Esophagus squamous epithelium (tissue), 5 donors: ENCODE measurements at regions not wholly inside any gene's neighbourhood (a gene's known extent, or its start where the extent isn't known, plus 50 kb on each side); places are given as distances from the start of the nearest gene placed in this dataset.

Experiments
- DNase-seq: peaks from one replicate; lab custom pipeline; 2025; lab: John Stamatoyannopoulos, UW
- H3K27ac ChIP-seq, 4 donors: fragments of 200-600 bp; sonication (generic); one replicate each; pipeline ENCODE4 v1.5.1; 2016 to 2019; ENCODE audit warnings: mild to moderate bottlenecking in 1 of 4
- H3K27me3 ChIP-seq, 4 donors: fragments of 200-600 bp; sonication (generic); 1 replicate in 3 of 4; 2 replicates in 1 of 4; pipeline versions ENCODE4 v1.5.1 to v1.6.0; 2017 to 2021; ENCODE audit warnings: antibody characterized with exemption in 1 of 4
- H3K36me3 ChIP-seq, 3 donors: fragments of 200-600 bp; sonication (generic); one replicate each; pipeline ENCODE4 v1.5.1; 2016 to 2019
- H3K4me1 ChIP-seq, 3 donors: fragments of 200-600 bp; sonication (generic); one replicate each; pipeline ENCODE4 v1.5.1; 2017 to 2019
- H3K4me3 ChIP-seq, 4 donors: fragments of 200-600 bp; sonication (generic); 1 replicate in 3 of 4; 2 replicates in 1 of 4; pipeline ENCODE4 v1.5.1; 2016 to 2019; ENCODE audit warnings: mild to moderate bottlenecking in 2 of 4, moderate library complexity in 1 of 4
- H3K9me3 ChIP-seq, 3 donors: fragments of 200-600 bp; sonication (generic); one replicate each; pipeline ENCODE4 v1.5.1; 2016 to 2019
- POLR2A ChIP-seq, 4 donors: fragments of 450-650 bp; IDR thresholded peaks; one replicate each; pipeline ENCODE4 v1.6.1; 2017; ENCODE audit warnings: antibody characterized with exemption in 4 of 4, mild to moderate bottlenecking in 4 of 4, moderate library complexity in 3 of 4
- WGBS, 2 donors: methylation state at CpG; one replicate each; pipeline ENCODE4 v1.1.5; 2018; 5-methylcytosine and 5-hydroxymethylcytosine counted together
- intact Hi-C: fragments of 100-400 bp; cut with DNase I; formaldehyde crosslinking; loops from one replicate; pipeline ENCODE4 v1.15.0; 2022
- TF ChIP-seq, protein P1 (sequence below), 6 experiments: fragments of 450-650 bp in 4 of 6; fragments of 200-600 bp in 2 of 6; sonication (generic) in 2 of 6; IDR thresholded peaks; one replicate each; pipeline ENCODE4 v1.5.1; 2016 to 2019; ENCODE audit warnings: antibody characterized with exemption in 6 of 6, mild to moderate bottlenecking in 4 of 6, moderate library complexity in 4 of 6
- donor health status: DM: yes; HTN: yes; CAD: no.

DNA sequence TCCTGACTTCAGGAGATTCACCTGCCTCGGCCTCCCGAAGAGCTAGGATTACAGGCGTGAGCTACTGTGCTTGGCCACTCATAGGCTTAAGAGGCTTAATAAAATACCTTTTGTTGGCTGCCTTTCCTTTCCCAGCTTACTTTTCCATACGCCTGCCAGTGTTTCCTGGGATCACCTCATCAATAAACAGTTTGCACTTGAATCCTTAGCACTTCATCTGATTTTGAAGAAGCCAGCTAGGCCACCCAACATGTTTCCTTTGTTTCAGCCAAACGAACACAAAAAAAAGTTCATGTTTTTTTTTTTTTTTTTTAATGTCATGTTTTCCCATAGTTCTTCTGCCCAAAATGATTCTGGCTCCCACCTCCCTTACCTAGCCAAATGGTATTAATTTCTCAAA is 92.3 kb downstream of the RAP2B start:
- Histone ChIP-seq H3K27me3 (no peaks in the 10 kb centered on the region), H3K27ac (no peak overlapping the region), H3K4me3 (no peak overlapping the region), H3K4me1 (no peaks in the 10 kb centered on the region), H3K36me3 (no peaks in the 10 kb centered on the region), H3K9me3 (no peaks in the 10 kb centered on the region)
- intact Hi-C loops: no loop called here
- WGBS, 2 donors: 70 to 89% methylated on average over 5 of the region's 5 CpGs
- TF ChIP-seq, protein P1, sequence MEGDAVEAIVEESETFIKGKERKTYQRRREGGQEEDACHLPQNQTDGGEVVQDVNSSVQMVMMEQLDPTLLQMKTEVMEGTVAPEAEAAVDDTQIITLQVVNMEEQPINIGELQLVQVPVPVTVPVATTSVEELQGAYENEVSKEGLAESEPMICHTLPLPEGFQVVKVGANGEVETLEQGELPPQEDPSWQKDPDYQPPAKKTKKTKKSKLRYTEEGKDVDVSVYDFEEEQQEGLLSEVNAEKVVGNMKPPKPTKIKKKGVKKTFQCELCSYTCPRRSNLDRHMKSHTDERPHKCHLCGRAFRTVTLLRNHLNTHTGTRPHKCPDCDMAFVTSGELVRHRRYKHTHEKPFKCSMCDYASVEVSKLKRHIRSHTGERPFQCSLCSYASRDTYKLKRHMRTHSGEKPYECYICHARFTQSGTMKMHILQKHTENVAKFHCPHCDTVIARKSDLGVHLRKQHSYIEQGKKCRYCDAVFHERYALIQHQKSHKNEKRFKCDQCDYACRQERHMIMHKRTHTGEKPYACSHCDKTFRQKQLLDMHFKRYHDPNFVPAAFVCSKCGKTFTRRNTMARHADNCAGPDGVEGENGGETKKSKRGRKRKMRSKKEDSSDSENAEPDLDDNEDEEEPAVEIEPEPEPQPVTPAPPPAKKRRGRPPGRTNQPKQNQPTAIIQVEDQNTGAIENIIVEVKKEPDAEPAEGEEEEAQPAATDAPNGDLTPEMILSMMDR (IDR thresholded peaks at IDR 0.05): no peak
- no peak for TF ChIP-seq POLR2A (IDR thresholded peaks at IDR 0.05)
- no peak for DNase-seq

DNA sequence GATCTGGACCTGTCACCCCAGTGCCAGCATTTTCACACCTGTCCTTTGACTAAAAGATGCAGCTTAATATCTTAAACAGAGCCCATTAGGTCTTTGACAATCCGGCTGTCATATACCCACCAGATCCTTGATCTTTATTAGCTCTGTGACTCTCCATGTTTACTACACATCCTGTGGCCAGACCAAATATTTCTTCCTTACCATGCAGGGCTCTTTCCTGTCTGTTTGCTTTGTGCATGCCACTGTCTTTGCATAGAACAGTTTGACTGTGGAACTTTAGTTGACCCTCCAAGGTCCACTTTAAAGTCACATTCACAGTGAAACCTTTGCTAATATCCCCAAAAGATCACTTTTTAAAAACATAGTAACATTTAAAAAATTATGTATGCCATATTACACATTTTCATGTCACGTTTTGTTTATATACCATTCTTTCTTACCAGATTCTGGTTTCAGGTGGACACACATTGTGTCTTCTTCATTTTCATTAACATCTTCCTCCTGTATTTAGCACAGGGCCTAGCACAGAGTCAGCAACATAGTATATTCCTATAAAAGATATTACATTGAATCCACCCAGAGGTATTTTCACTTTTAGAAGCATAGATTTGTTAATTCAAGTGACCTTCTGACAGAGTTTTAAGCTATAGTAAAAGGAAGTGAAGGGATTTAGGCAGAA is 95.8 kb downstream of the RAP2B start:
- no peaks in the 10 kb centered on the region for H3K4me1 ChIP-seq
- H3K36me3 ChIP-seq: no peaks in the 10 kb centered on the region
- intact Hi-C loops: no loop called here
- no peak overlapping the region for H3K4me3 ChIP-seq
- no peaks in the 10 kb centered on the region for H3K9me3 ChIP-seq
- TF ChIP-seq POLR2A (IDR thresholded peaks at IDR 0.05): no peak
- TF ChIP-seq, protein P1 (IDR thresholded peaks at IDR 0.05): no peak
- H3K27me3 ChIP-seq: no peaks in the 10 kb centered on the region
- DNase-seq: no peak
- H3K27ac ChIP-seq: no peak overlapping the region
- 84 to 88% methylated on average over 2 of the region's 2 CpGs for WGBS, 2 donors

GRCh38 chr3:153259956-153260355 is 97.9 kb downstream of the RAP2B start:
- no peaks in the 10 kb centered on the region for H3K9me3 ChIP-seq
- no peaks in the 10 kb centered on the region for H3K36me3 ChIP-seq
- no peak for DNase-seq
- H3K4me3 ChIP-seq: no peak overlapping the region
- no peaks in the 10 kb centered on the region for H3K4me1 ChIP-seq
- TF ChIP-seq, protein P1 (IDR thresholded peaks at IDR 0.05): no peak
- no peak for TF ChIP-seq POLR2A (IDR thresholded peaks at IDR 0.05)
- intact Hi-C loops: no loop called here
- H3K27me3 ChIP-seq: no peaks in the 10 kb centered on the region
- 63 to 66% methylated on average over 3 of the region's 3 CpGs for WGBS, 2 donors
- H3K27ac ChIP-seq: no peak overlapping the region

GRCh38 chr3:153260681-153261080 is 98.7 kb downstream of the RAP2B start:
- H3K4me1 ChIP-seq: no peaks in the 10 kb centered on the region
- WGBS, 2 donors: 94 to 96% methylated on average over 1 of the region's 1 CpG
- TF ChIP-seq POLR2A (IDR thresholded peaks at IDR 0.05): no peak
- TF ChIP-seq, protein P1 (IDR thresholded peaks at IDR 0.05): no peak
- H3K9me3 ChIP-seq: no peaks in the 10 kb centered on the region
- H3K27ac ChIP-seq: no peak overlapping the region
- no peak overlapping the region for H3K4me3 ChIP-seq
- no peaks in the 10 kb centered on the region for H3K36me3 ChIP-seq
- no peak for DNase-seq
- H3K27me3 ChIP-seq: no peaks in the 10 kb centered on the region
- intact Hi-C loops: no loop called here

DNA sequence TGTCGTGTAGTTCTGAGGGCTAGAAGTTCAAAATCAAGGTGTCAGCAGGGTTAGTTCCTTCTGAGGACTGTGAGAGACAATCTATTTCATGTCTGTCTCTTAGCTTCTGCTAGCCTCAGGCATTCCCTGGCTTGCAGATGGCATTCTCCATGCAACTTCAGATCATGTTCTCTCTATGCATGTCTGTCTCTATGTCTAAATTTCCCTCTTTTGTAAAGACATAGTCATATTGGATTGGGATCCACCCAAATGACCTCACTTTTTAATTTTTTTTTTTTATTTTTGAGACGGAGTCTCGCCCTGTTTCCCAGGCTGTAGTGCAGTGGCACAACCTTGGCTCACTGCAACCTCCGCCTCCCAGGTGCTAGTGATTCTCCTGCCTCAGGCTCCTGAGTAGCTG is 104.6 kb downstream of the RAP2B start:
- no peak overlapping the region for H3K4me3 ChIP-seq
- H3K27ac ChIP-seq: no peak overlapping the region
- peaks cover 0 to 8% (median 0%) of the 10 kb centered on the region in 3 donors for H3K9me3 ChIP-seq
- intact Hi-C loops: no loop called here
- 80 to 98% methylated on average over 4 of the region's 4 CpGs for WGBS, 2 donors
- H3K36me3 ChIP-seq: no peaks in the 10 kb centered on the region
- DNase-seq: no peak
- TF ChIP-seq, protein P1 (IDR thresholded peaks at IDR 0.05): no peak
- no peaks in the 10 kb centered on the region for H3K4me1 ChIP-seq
- no peaks in the 10 kb centered on the region for H3K27me3 ChIP-seq
